Iris pigment epithelial cell (primary cell): ENCODE measurements at regions not wholly inside any gene's neighbourhood (a gene's known extent, or its start where the extent isn't known, plus 50 kb on each side); places are given as distances from the start of the nearest gene placed in this dataset.
A peak's percentile ranks its signal among the peaks of the same experiment; 100 is the strongest.

Experiments used
- DNase-seq: peaks from one replicate; pipeline ENCODE4 v3.0.0-alpha.2; 2011; ENCODE audit warnings: low read depth

- no peak for DNase-seq
These were observed 237.5 kb downstream of the TGFB2 start for GRCh38 chr1:218582646-218583045.

GRCh38 chr1:218584418-218585155, 239.5 kb downstream of the TGFB2 start:
- DNase-seq, result peak; percentile 91

- peak; percentile 90 for DNase-seq
These were observed 240.5 kb downstream of the TGFB2 start for GRCh38 chr1:218585511-218586184.

- peak; percentile 65 for DNase-seq
These were observed 242.8 kb downstream of the TGFB2 start for GRCh38 chr1:218587900-218588299.

DNA sequence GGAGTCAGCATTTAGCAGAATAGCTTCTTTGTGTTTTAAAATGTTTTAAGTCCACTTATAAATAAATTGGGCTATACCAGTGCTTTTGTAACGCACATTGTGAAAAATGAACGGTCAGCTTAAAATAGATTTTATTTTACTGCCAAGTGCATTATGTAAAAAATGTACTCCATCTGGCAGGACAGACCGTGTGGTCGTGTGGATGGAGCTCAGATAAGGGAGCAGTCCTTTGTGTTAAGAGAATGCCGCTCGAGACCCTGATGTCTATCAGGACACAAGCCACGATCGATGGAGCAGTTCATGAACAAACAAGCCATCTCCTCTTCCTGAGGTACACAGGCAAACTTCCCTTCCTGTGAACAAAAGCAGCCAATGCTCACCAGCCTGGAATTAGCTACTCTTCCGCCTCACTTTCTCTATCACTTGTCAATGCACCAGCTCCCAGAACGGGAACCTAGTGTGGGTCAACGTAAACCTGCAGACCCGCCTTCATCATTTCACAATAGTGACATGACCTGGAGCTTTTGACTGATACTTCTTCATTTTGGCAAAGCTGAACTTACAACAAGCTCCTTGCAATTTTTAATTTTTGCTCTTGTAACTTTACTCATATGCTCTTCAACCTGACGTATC, 243.5 kb downstream of the TGFB2 start:
- no peak for DNase-seq

GRCh38 chr1:218589487-218589886, 244.4 kb downstream of the TGFB2 start:
- no peak for DNase-seq

DNA sequence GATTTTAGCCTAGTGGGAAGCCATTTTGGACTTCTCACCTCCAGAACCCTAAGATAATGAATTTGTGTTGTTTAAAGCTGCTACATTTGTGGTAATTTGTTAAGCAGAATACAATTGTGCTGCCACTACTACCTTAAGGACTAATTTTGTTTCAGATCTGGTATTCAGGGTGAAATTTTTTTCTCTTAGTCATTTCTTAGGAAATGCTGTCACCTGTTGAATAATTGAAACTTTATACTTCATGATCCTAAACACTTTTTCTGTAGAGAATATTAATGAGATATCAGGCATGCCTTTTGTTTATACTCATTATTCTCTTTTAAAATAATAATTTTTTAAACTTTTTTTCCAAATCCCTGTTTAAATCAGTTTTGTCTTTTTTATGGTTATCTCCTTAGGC, 246.8 kb downstream of the TGFB2 start:
- no peak for DNase-seq

- peak; percentile 90 for DNase-seq
These were observed 247.6 kb downstream of the TGFB2 start for GRCh38 chr1:218592688-218593087.

GRCh38 chr1:218600968-218601367, 255.8 kb downstream of the TGFB2 start:
- DNase-seq, result no peak

GRCh38 chr1:218604217-218604616, 259.1 kb downstream of the TGFB2 start:
- peak; percentile 47 for DNase-seq

- DNase-seq, result no peak
These were observed 266.9 kb downstream of the TGFB2 start for GRCh38 chr1:218611916-218612585.

- DNase-seq, result no peak
These were observed 268.0 kb downstream of the TGFB2 start for GRCh38 chr1:218613105-218613504.

DNA sequence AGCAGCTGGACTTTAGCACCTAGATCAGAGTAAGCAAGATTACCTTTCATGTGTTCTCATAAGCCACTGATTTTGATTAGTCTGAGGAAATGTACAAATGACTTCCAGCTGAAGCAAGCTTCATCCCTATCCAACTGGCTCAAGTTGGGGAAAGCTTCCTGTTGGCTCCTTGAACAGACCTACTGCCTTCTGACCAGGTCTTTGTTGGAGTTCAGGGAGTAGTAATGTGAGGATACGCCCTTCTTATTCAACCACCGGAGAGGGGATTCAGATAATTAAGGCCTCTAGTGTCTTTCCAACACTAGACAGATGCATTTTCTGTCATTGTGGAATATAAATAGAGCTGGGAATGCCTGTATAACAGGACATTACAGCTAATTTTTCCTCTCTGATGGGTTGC, 268.9 kb downstream of the TGFB2 start:
- DNase-seq, result no peak

DNA sequence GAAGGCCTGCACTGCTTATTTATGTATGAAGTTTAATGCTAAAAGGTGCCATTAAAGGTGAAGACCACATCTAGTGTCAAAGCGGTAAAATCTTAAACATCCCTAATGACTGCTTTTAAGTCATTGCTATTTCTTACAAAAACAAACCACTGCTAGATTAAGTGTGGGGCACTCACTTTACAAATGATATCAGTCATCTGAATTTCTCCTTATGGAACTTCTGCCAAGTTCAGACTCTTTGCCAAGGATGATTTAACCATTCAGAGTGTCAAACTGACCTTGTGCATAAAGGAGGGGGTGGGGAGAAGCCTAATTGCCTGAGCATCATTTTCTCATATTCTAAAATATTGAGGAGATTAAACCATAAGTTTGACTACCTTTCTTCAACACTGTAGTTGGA, 271.5 kb downstream of the TGFB2 start:
- peak; percentile 48 for DNase-seq

DNA sequence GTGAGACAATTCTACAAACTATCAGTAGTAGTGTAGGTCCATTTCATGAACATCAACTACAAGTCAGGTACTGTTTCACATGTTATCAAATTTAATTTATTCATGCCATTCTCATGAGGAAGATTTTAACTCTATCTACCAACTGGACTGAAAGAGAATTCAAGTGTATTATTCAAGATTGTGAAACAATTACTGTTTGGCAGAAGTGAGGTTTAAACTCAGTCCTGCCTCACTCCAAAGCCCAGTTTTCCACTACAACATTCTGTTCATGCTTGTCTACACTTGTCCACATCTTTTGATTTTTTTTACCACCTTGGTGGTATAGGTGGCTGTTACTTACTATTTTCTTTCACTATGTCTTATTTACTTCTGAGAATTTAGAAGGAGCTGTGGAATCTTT, 272.9 kb downstream of the TGFB2 start:
- DNase-seq, result peak; percentile 55

GRCh38 chr1:218620956-218621355, 275.8 kb downstream of the TGFB2 start:
- DNase-seq, result peak; percentile 49

- DNase-seq, result peak; percentile 62
These were observed 278.9 kb downstream of the TGFB2 start for GRCh38 chr1:218624052-218624451.

GRCh38 chr1:218625393-218625792, 280.3 kb downstream of the TGFB2 start:
- no peak for DNase-seq

DNA sequence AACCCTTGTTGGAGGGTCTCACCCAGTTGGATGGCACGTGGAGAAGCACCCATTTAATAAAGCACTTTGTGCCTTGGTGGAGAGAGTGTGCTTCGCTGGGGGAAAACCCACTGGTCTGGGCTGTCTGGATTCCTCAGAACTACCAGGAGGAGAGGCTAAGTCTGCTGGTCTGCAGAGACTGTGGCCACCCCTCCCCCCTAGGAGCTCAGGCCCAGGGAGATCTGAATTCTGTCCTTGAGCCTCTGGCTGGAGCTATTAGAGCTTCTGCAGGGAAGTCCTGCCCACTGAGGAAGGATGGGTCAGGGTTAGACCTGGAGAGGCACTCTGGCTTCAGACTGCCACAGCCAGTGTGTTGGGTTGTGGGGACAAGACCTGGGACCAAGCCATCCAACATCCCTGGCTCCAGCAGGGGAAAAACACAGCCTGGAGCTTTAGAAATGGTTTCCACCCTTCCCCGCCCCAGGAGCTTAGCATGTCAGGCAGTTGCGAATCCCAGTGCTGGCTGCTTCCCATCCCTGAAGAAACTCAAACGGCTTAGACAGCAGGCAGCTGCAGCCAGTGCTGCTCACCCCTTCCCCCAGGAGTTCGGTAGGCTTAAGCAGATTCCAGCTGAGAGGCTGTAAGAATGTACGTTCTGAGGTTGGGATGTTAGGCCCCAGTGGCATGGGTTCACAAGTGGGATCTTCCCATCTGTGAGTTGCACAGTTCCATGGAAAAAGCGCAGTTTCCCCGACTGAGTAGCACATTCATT, 288.3 kb downstream of the TGFB2 start:
- DNase-seq, result peak; percentile 30

- DNase-seq, result no peak
These were observed 289.1 kb downstream of the TGFB2 start for GRCh38 chr1:218634212-218634611.

GRCh38 chr1:218636548-218636947, 291.4 kb downstream of the TGFB2 start:
- DNase-seq, result peak; percentile 60

GRCh38 chr1:218640173-218640572, 295.0 kb downstream of the TGFB2 start:
- DNase-seq, result no peak
